ENCODE measurements at regions not wholly inside any gene's neighbourhood (a gene's known extent, or its start where the extent isn't known, plus 50 kb on each side); places are given as distances from the start of the nearest gene placed in this dataset.

DNA sequence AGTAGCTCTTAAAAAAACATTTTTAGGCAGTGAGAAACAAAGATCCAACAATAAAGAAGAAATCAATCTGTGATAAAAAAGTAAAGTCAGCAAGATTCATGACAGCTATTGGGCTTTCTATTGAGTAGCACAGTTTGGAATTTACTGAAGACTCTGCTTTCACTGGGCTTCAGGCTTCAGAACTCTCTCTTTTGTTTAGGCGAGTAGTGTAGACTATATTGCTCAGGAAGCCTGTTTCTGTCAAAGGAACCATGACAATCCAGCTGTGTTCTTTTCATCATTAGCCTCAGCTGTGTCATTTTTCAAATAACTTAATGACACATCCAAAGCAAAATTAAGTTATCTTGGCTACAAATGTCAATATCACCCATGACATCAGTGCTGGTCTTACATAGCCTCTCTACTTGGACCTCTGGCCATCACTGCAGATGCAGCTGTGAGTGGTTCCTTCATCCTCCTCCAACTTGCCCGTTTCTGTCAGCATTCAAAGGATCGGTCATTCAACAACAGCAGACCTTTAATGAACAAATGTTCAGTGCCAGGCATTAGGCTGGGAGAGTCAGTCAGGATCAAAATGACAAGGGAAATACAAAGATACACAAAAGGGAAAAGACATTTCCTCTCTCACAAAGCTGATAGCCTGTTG lies 332.8 kb upstream of the MTNR1B start:
- no peak for TF ChIP-seq GABPA (IDR thresholded peaks at IDR 0.05 in 1 of 2, conservative IDR thresholded peaks at IDR 0.05 in 1 of 2)
- TF ChIP-seq, protein P1, sequence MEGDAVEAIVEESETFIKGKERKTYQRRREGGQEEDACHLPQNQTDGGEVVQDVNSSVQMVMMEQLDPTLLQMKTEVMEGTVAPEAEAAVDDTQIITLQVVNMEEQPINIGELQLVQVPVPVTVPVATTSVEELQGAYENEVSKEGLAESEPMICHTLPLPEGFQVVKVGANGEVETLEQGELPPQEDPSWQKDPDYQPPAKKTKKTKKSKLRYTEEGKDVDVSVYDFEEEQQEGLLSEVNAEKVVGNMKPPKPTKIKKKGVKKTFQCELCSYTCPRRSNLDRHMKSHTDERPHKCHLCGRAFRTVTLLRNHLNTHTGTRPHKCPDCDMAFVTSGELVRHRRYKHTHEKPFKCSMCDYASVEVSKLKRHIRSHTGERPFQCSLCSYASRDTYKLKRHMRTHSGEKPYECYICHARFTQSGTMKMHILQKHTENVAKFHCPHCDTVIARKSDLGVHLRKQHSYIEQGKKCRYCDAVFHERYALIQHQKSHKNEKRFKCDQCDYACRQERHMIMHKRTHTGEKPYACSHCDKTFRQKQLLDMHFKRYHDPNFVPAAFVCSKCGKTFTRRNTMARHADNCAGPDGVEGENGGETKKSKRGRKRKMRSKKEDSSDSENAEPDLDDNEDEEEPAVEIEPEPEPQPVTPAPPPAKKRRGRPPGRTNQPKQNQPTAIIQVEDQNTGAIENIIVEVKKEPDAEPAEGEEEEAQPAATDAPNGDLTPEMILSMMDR (IDR thresholded peaks at IDR 0.05; ENCODE audit: low read depth, low read length, missing input control): no peak
- no peak for TF ChIP-seq TAF1 (conservative IDR thresholded peaks at IDR 0.05)

Data from liver (tissue), 3 donors.